Activated naive CD8-positive, alpha-beta T cell treated with anti-CD3 and anti-CD28 coated beads, Interleukin-2, amount 50 U/mL, for 16 hours (primary cell): ENCODE measurements at regions not wholly inside any gene's neighbourhood (a gene's known extent, or its start where the extent isn't known, plus 50 kb on each side); places are given as distances from the start of the nearest gene placed in this dataset.

Source experiments
- DNase-seq: peaks from one replicate; pipeline ENCODE4 v3.0.0-alpha.2; 2020; ENCODE audit warnings: low read depth, low spot score

DNA sequence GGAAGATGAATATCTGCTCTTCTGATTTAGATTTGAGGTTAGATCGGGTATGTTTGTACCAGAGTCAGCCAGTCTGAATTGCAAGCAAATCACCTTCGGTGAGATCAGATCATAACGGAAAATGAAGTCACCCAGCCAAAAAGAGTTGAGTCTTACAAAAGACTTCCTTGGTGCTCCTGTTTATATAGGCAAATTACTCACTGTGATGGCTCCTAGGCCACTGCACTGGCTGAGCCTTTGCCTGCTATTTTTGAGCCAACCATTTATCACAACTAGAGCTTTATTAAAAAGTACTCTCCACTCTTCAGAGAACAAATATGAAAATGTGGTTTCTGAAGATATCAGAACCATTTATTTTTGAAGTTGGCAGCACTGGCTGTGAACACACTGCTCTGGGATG is 277.7 kb upstream of the PCSK5 start:
- no peak for DNase-seq

DNA sequence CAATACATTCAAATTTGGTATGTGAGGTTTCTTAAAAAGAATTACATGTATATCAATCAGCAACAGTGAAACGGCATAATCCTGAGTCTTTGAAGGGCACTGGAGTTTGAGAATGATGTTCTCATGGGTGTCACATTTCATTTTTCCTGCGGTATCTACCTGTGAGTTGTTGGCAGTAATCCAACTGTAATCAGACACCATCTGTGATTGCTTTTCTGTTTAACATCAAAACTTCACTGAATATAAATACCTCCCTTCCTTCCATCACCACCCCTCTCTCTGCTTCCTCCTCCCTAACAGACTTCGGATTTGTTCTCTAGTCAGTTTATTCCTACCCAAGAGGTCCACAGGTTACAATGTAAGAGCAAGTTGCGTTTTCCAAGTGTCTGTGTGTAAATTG is 275.2 kb upstream of the PCSK5 start:
- no peak for DNase-seq

DNA sequence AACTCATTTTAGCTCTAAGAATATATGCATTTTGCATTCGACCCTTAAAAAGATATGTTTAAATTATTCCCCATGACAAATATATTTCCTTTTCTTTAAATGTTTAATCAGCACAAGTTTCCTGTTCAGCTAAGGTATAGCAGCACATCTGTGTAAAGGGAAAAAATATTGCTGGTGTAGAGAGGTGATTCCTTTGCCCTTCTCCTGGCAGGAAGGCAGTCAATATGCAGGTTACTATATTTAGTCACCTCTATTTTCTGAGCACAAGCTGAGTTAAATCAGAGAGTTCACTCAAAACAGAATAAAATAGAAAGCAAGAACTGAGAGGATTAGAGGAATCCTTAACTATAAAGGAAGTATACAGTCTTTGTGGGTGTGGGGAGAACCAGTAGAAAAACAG is 274.4 kb upstream of the PCSK5 start:
- no peak for DNase-seq

GRCh38 chr9:75616841-75617566 is 273.5 kb upstream of the PCSK5 start:
- no peak for DNase-seq

DNA sequence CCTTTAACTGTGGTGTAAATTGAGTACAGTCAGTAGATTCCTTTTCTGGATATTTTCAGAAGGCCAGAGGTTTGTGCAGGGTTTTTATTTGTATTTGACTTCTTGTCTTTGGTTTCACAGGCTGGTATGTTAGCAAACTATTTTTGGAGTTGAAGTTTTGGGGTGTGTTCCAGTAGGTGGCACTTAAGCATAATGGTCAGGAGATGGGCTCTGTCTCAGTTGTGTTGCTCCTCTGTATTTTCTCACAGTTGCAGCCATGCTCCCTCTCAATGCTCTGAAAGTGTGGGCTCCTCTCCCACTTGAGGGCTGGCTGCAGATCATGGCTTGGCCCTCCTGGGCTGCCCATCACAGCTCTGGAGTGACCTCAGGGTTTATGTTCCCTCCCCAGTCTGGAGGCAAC is 267.0 kb upstream of the PCSK5 start:
- no peak for DNase-seq

DNA sequence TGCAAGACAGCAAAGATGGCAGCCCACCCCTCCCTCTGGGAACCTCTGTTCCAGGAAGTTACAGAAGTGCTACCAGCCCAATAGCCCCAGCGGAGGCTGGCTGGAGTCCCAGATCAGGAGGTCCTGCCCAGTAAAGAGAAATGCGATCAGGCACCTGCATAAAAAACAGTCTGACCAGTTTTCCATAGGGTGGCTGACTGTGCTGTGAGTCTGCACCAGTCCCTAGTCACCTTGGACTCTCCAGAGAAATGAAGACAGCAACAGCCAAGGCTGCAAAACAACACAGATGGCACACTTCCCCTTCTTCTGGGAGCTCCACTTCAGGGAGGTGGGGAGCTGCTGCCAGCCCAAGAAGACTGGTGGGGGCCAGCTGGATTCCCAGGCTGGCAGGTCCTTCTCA is 265.5 kb upstream of the PCSK5 start:
- no peak for DNase-seq

- no peak for DNase-seq
Observed at GRCh38 chr9:75626860-75627259, 263.6 kb upstream of the PCSK5 start.

- DNase-seq = no peak
Observed at GRCh38 chr9:75628952-75629351, 261.5 kb upstream of the PCSK5 start.

DNA sequence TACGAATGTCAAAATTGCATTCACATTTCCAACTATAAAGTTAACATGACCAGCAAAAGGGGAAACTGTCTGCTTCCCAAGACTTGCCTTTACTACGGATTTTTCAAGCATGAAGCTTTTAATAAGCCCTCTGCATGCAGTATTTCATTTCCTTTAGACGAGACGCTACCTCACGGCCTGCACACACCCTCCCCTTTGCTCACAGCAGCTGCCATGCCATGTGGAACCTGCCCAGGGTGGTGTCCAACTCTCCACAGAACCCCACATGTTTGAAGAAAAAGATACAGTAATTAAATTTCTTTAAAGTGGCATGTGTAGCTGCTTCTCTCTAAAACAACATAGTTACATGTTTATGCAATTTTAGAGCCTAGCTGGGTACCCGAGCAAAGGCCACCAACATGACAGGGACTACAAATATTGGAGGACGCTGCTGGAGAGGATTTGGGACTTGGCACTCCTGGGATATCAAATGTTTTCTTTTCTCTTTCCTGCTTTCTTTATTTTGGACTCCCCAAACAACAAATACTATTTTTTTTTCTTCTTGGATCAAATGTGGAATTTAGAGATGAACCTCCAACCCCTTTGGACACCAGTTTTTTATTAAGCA is 256.9 kb upstream of the PCSK5 start:
- no peak for DNase-seq

DNA sequence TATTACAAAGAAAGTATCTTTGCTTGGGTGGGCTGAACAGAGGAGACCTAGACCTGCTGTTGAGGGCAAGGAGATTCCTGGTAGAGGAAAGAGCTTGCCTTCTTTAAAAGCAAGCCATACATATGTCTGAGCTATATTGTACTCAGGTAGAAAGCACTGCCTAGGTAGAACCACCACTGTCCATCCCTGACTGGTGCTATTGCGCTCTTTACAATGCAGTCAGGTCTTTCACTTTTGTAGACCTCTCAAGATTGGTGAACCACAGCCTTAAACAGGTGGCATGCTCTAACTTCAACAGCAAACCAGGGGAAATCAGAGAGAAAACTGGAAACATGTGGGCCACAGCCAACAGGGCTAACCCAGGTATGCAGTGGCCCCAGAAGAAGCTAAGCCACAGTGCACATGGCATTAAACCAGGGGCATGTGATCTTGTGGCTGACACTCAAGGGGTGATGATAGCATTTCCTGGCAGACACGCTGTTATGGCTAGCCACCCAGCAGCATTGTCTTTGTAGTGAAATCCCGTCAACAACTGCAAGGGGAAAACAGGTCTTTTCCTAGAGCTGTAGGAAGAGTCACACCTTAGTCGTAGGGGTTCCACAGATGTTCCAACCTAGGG is 253.9 kb upstream of the PCSK5 start:
- no peak for DNase-seq

DNA sequence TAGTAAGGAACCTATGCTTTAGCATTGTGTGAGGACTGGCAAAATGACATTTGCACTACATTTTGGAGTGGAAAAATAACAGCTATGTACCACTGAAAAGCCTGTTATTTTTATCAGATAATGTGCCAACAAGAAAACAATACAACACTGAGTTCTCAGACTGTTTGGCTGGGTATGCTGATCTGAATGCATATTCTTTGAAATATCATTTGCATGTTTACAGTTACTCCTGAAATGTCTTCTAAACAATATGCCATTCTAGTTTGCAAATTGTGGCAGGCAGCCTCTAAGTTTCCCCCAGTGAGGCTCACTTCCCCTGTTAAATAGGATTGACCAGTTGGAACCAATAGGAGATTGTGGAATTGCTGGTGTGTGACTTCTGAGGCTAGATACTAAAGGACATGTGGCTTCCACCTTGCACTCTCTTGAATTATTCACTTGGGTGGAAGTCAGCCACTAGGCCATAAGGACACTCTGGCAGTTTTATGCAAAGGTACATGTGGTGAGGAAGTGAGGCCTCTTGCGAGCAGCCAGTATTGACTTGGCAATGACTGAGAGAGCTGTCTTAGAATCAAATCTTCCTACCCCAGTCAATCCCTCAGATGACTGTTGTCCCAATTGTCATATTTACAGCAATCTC is 250.4 kb upstream of the PCSK5 start:
- no peak for DNase-seq

- DNase-seq = no peak
Observed at GRCh38 chr9:75642522-75642921, 248.0 kb upstream of the PCSK5 start.

- no peak for DNase-seq
Observed at GRCh38 chr9:75644649-75645048, 245.8 kb upstream of the PCSK5 start.

DNA sequence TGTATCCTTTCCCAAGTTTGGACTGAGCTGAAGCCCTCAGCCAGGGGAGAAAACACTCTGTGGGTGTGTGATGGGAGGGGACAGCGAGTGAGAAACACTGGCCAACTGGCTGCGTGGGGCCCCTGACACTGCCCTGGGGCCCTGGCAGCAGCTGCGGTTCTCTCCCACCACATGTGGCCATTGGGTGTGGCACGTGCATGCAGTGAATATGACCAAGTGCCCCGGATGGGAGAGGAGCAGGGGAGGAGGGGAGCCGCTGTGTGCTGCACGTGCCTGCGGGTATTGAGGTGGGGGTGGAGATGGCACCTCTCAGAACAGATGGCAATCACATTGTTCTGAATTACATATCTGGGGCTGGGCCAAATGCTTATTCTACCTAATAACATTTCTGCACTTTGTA is 242.4 kb upstream of the PCSK5 start:
- DNase-seq = no peak

- DNase-seq = no peak
Observed at GRCh38 chr9:75649060-75649459, 241.4 kb upstream of the PCSK5 start.

DNA sequence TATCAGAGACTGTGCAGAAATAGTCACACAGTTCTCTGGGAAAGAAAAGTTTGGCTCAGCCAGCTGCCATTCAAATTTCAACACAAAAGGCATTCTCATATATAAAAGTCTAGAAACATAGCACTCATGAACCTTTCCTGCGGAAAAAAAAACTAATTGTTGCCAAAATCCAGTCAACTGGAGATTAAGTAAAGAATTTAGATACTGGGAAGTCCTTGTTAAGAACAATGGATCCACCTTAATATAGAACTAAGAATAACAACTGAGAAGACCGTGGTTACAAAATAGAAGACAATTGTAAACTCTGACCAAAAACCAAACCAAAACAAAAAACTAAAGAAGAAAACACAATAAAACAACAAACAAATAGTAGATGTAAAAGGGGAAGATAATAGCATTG is 238.8 kb upstream of the PCSK5 start:
- no peak for DNase-seq

GRCh38 chr9:75653335-75653734 is 237.1 kb upstream of the PCSK5 start:
- no peak for DNase-seq

DNA sequence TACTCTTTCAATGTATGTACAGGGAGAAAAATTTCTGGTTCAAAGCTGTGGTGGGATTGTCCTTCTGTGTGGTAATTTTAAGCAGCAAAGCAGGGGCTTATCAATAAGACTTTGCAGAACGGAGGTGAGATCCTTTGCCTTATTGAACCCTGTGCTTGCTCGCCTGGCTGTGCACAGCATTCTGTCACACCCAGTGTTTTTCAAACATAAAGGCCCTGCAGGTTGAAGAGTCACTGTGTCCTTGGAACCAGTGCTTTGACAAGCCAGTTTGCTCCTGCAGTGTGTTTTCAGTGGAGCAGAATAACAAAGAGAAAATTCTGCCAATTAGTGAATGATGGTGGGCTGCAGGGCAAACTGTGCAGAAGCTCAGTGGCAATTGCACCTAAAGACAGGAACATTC is 236.7 kb upstream of the PCSK5 start:
- no peak for DNase-seq

DNA sequence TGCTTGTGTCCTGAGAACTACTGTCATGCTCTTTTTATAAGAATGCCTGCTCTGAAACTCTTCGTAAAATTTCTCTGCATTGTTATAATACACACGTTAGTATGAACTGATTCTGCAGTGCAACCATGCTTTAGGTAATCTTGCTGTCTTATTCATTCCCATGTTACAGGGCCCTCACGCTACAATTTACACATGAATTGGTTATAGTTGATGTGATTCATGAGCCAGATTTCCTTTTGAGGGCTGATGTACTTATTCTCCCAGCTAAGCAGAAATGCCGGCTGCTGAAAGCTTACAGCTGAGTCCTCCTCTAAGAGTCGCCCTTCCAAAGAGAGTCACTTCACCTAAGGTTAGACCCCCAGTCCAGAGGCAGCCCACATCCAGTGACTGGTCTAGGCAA is 233.5 kb upstream of the PCSK5 start:
- DNase-seq = no peak

- DNase-seq = no peak
Observed at GRCh38 chr9:75658301-75658905, 232.1 kb upstream of the PCSK5 start.

- no peak for DNase-seq
Observed at GRCh38 chr9:75664597-75664996, 225.9 kb upstream of the PCSK5 start.

GRCh38 chr9:75666856-75667554 is 223.5 kb upstream of the PCSK5 start:
- DNase-seq = no peak
